ENCODE measurements at regions not wholly inside any gene's neighbourhood (a gene's known extent, or its start where the extent isn't known, plus 50 kb on each side); places are given as distances from the start of the nearest gene placed in this dataset.
"Not testable (repeated sequence)": the region's sequence is repeated elsewhere in the genome, so short reads cannot be mapped to it uniquely, and the experiment has no call there.

- no peak for DNase-seq (ENCODE audit: low read depth, low spot score)
- H3K4me3 ChIP-seq (ENCODE audit: low read depth, low read length) = no peak overlapping the region
- TF ChIP-seq CTCF (IDR thresholded peaks at IDR 0.05; ENCODE audit: low read depth, low read length) = no peak
- in situ Hi-C loops (cut with HindIII; ENCODE audit: low sequenced_read_pairs) = no loop called here
Observed at GRCh38 chr4:38532908-38533499, 131.0 kb upstream of the KLF3 start.

- TF ChIP-seq CTCF (IDR thresholded peaks at IDR 0.05; ENCODE audit: low read depth, low read length) = no peak
- H3K4me3 ChIP-seq (ENCODE audit: low read depth, low read length) = no peak overlapping the region
- in situ Hi-C loops (cut with HindIII; ENCODE audit: low sequenced_read_pairs) = no loop called here
- DNase-seq (ENCODE audit: low read depth, low spot score) = no peak
Observed at GRCh38 chr4:38534344-38535045, 129.5 kb upstream of the KLF3 start.

DNA sequence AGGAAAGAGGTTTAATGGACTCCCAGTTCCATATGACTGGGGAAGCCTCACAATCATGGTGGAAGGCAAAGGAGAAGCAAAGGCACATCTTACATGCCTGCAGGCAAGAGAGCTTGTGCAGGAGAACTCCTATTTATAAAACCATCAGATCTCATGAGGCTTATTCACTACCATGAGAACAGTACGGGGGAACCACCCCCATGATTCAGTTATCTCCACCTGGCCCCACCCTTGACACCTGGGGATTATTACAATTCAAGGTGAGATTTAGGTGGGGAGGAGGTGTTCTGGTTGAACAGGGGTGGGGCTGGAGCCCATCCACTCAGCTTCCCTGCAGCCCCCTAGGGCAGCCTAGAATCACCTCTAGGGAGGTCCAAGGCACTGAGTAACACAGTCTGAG lies 128.9 kb upstream of the KLF3 start:
- in situ Hi-C loops (cut with HindIII; ENCODE audit: low sequenced_read_pairs); H3K4me3 ChIP-seq (ENCODE audit: low read depth, low read length); DNase-seq (ENCODE audit: low read depth, low spot score): not testable (repeated sequence)

- no peak for DNase-seq (ENCODE audit: low read depth, low spot score)
- TF ChIP-seq CTCF (IDR thresholded peaks at IDR 0.05; ENCODE audit: low read depth, low read length) = no peak
- in situ Hi-C loops (cut with HindIII; ENCODE audit: low sequenced_read_pairs) = no loop called here
- no peak overlapping the region for H3K4me3 ChIP-seq (ENCODE audit: low read depth, low read length)
Observed at GRCh38 chr4:38535717-38536116, 128.3 kb upstream of the KLF3 start.

DNA sequence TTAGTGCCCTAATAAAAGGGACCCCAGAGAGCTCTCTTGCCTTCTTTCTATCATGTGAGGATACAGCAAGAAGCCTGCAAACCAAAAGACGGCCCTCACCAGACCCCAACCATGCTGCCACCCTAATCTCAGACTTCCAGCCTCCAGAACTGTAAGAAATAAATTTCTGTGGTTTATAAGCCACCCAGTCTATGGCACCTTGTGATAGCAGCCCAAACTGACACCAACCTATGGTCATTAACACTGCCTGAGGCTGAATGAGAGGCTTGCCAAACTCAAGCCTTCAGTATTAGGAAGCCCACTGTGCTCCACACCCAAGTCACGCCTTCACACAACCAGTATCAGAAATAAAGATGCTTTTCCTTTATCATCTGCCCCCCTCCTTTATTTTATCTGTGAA lies 127.3 kb upstream of the KLF3 start:
- no peak for TF ChIP-seq CTCF (IDR thresholded peaks at IDR 0.05; ENCODE audit: low read depth, low read length)
- no peak overlapping the region for H3K4me3 ChIP-seq (ENCODE audit: low read depth, low read length)
- no peak for DNase-seq (ENCODE audit: low read depth, low spot score)
- in situ Hi-C loops (cut with HindIII; ENCODE audit: low sequenced_read_pairs) = no loop called here

GRCh38 chr4:38537666-38538065 lies 126.3 kb upstream of the KLF3 start:
- TF ChIP-seq CTCF (IDR thresholded peaks at IDR 0.05; ENCODE audit: low read depth, low read length) = no peak
- in situ Hi-C loops (cut with HindIII; ENCODE audit: low sequenced_read_pairs) = no loop called here
- DNase-seq (ENCODE audit: low read depth, low spot score) = no peak
- no peak overlapping the region for H3K4me3 ChIP-seq (ENCODE audit: low read depth, low read length)

- in situ Hi-C loops (cut with HindIII; ENCODE audit: low sequenced_read_pairs) = no loop called here
- TF ChIP-seq CTCF (IDR thresholded peaks at IDR 0.05; ENCODE audit: low read depth, low read length) = no peak
- H3K4me3 ChIP-seq (ENCODE audit: low read depth, low read length) = no peak overlapping the region
- DNase-seq (ENCODE audit: low read depth, low spot score) = no peak
Observed at GRCh38 chr4:38538517-38538916, 125.5 kb upstream of the KLF3 start.

Data from astrocyte of the spinal cord (primary cell).